Right cardiac atrium (tissue), 5 donors: ENCODE measurements at regions not wholly inside any gene's neighbourhood (a gene's known extent, or its start where the extent isn't known, plus 50 kb on each side); places are given as distances from the start of the nearest gene placed in this dataset.

ENCODE experiments used
- ATAC-seq, 2 donors: fragments of 200-7000 bp; cut with Tn5 transposase; one replicate each; pipeline versions ENCODE4 v1.8.0 to v1.9.1; 2020; ENCODE audit warnings: moderate library complexity in 2 of 2, mild to moderate bottlenecking in 1 of 2
- DNase-seq, 3 donors: peaks; one replicate each; pipeline ENCODE4 v3.0.0-alpha.2; 2020
- H3K27ac ChIP-seq: one replicate; pipeline ENCODE4 v1.5.1; 2013; ENCODE audit warnings: mild to moderate bottlenecking, low read length, control low read depth, moderate library complexity
- H3K27me3 ChIP-seq: one replicate; pipeline ENCODE4 v1.6.1; 2013; ENCODE audit not compliant: control insufficient read depth, insufficient read depth
- H3K4me1 ChIP-seq: one replicate; pipeline ENCODE4 v1.6.1; 2013; ENCODE audit warnings: low read length; ENCODE audit not compliant: control insufficient read depth, insufficient read depth
- H3K4me3 ChIP-seq: one replicate; pipeline ENCODE4 v1.5.1; 2013; ENCODE audit warnings: low read length, control low read depth
- H3K9me3 ChIP-seq: one replicate; pipeline ENCODE4 v1.6.1; 2013; ENCODE audit warnings: low read length; ENCODE audit not compliant: control insufficient read depth
- WGBS: extraction: QIAGEN DNeasy Blood & Tissue Kit; methylation state at CpG from one replicate; pipeline ENCODE4 v1.1.7; 2013; 5-methylcytosine and 5-hydroxymethylcytosine counted together
- intact Hi-C, 4 donors: fragments of 100-400 bp; cut with DNase I; formaldehyde crosslinking; loops; one replicate each; pipeline versions ENCODE4 v1.11.0 to v1.14.0; 2022 to 2023
- donor health status: healthy with polysubstance abuse.
- donor health status: DM: no; HTN: yes; CAD: no.
- donor health status: DM: no; HTN: no; CAD: no.
- donor health status: DM: no; HTN: yes; CAD: no; lungs with severe emphysema.
- donor health status: DM: yes; HTN: yes; CAD: no.

GRCh38 chr2:107322416-107322815, 436.4 kb upstream of the ST6GAL2 start:
- H3K4me1 ChIP-seq = peaks cover 10% of the 10 kb centered on the region
- no peak overlapping the region for H3K27ac ChIP-seq
- no peak overlapping the region for H3K4me3 ChIP-seq
- WGBS = 92% methylated on average over 6 of the region's 6 CpGs
- H3K9me3 ChIP-seq = no peaks in the 10 kb centered on the region
- intact Hi-C loops = no loop called here
- H3K27me3 ChIP-seq = no peaks in the 10 kb centered on the region
- ATAC-seq (no peak), DNase-seq (no peak)

GRCh38 chr2:107323946-107324565, 438.1 kb upstream of the ST6GAL2 start:
- Histone ChIP-seq H3K27me3 (no peaks in the 10 kb centered on the region), H3K9me3 (no peaks in the 10 kb centered on the region), H3K4me3 (no peak overlapping the region), H3K4me1 (peaks cover 10% of the 10 kb centered on the region), H3K27ac (no peak overlapping the region)
- intact Hi-C loops = no loop called here
- no peak for DNase-seq
- ATAC-seq = no peak
- 61% methylated on average over 8 of the region's 8 CpGs for WGBS

GRCh38 chr2:107325981-107326786, 440.2 kb upstream of the ST6GAL2 start:
- H3K4me1 ChIP-seq = peaks cover 10% of the 10 kb centered on the region
- H3K27me3 ChIP-seq = no peaks in the 10 kb centered on the region
- peak overlapping the region; percentile 64 for H3K27ac ChIP-seq
- no peaks in the 10 kb centered on the region for H3K9me3 ChIP-seq
- WGBS = 47% methylated on average over 4 of the region's 4 CpGs
- H3K4me3 ChIP-seq = no peak overlapping the region
- intact Hi-C loops = no loop called here
- DNase-seq (peak; percentile 34 to 56 (median 36)), ATAC-seq (peak; percentile 92)

GRCh38 chr2:107334306-107334705, 448.3 kb upstream of the ST6GAL2 start:
- no peak for DNase-seq
- intact Hi-C loops = no loop called here
- H3K4me1 ChIP-seq = no peaks in the 10 kb centered on the region
- no peaks in the 10 kb centered on the region for H3K27me3 ChIP-seq
- WGBS = 68% methylated on average over 2 of the region's 2 CpGs
- H3K9me3 ChIP-seq = no peaks in the 10 kb centered on the region
- H3K4me3 ChIP-seq = no peak overlapping the region
- H3K27ac ChIP-seq = no peak overlapping the region
- ATAC-seq = no peak

- peak overlapping the region; percentile 38 for H3K27ac ChIP-seq
Observed at GRCh38 chr2:107336526-107336925, 450.6 kb upstream of the ST6GAL2 start.

GRCh38 chr2:107337209-107337898, 451.4 kb upstream of the ST6GAL2 start:
- DNase-seq (peak in 1 of 3 donors; percentile 23), ATAC-seq (peak; percentile 92)
- Histone ChIP-seq H3K27ac (peak overlapping the region; percentile 87), H3K9me3 (peaks cover 1% of the 10 kb centered on the region), H3K4me1 (no peaks in the 10 kb centered on the region), H3K4me3 (no peak overlapping the region), H3K27me3 (no peaks in the 10 kb centered on the region)
- intact Hi-C loops = no loop called here
- 53% methylated on average over 6 of the region's 6 CpGs for WGBS

More at GRCh38 chr2:107336526-107336925, 450.6 kb upstream of the ST6GAL2 start:
- H3K9me3 ChIP-seq = no peaks in the 10 kb centered on the region
- no peaks in the 10 kb centered on the region for H3K27me3 ChIP-seq
- H3K4me1 ChIP-seq = no peaks in the 10 kb centered on the region
- intact Hi-C loops = no loop called here
- DNase-seq = no peak
- no peak for ATAC-seq
- WGBS = 70% methylated on average over 2 of the region's 2 CpGs
- no peak overlapping the region for H3K4me3 ChIP-seq

- intact Hi-C loops = no loop called here
- Histone ChIP-seq H3K9me3 (peaks cover 2% of the 10 kb centered on the region), H3K27me3 (no peaks in the 10 kb centered on the region), H3K27ac (no peak overlapping the region), H3K4me1 (no peaks in the 10 kb centered on the region), H3K4me3 (no peak overlapping the region)
- 34% methylated on average over 3 of the region's 3 CpGs for WGBS
- peak in 2 of 3 donors; percentile 29 to 56 for DNase-seq
- peak; percentile 86 to 89 for ATAC-seq
Observed at GRCh38 chr2:107338059-107338458, 452.1 kb upstream of the ST6GAL2 start.

- peak in 1 of 3 donors; percentile 15 for DNase-seq
- intact Hi-C loops = no loop called here
- no peak overlapping the region for H3K27ac ChIP-seq
Observed at GRCh38 chr2:107338571-107338970, 452.6 kb upstream of the ST6GAL2 start.

GRCh38 chr2:107340955-107341354, 455.0 kb upstream of the ST6GAL2 start:
- H3K27me3 ChIP-seq = no peaks in the 10 kb centered on the region
- ATAC-seq (no peak), DNase-seq (no peak)
- no peak overlapping the region for H3K27ac ChIP-seq
- no peaks in the 10 kb centered on the region for H3K4me1 ChIP-seq
- 92% methylated on average over 2 of the region's 2 CpGs for WGBS
- H3K4me3 ChIP-seq = no peak overlapping the region
- intact Hi-C loops = no loop called here
- peaks cover 2% of the 10 kb centered on the region for H3K9me3 ChIP-seq

More at GRCh38 chr2:107338571-107338970, 452.6 kb upstream of the ST6GAL2 start:
- ATAC-seq = peak in 1 of 2 donors; percentile 60
- 53% methylated on average over 6 of the region's 6 CpGs for WGBS
- Histone ChIP-seq H3K27me3 (no peaks in the 10 kb centered on the region), H3K9me3 (peaks cover 2% of the 10 kb centered on the region), H3K4me3 (no peak overlapping the region), H3K4me1 (no peaks in the 10 kb centered on the region)

- no peak for DNase-seq
- no peak for ATAC-seq
- intact Hi-C loops = no loop called here
- Histone ChIP-seq H3K27me3 (no peaks in the 10 kb centered on the region), H3K4me3 (no peak overlapping the region), H3K4me1 (no peaks in the 10 kb centered on the region), H3K9me3 (no peaks in the 10 kb centered on the region), H3K27ac (no peak overlapping the region)
- WGBS = 90% methylated on average over 4 of the region's 4 CpGs
Observed at GRCh38 chr2:107349329-107349728, 463.4 kb upstream of the ST6GAL2 start.

- Histone ChIP-seq H3K4me3 (no peak overlapping the region), H3K4me1 (no peaks in the 10 kb centered on the region), H3K9me3 (no peaks in the 10 kb centered on the region), H3K27me3 (no peaks in the 10 kb centered on the region), H3K27ac (no peak overlapping the region)
- no peak for DNase-seq
- intact Hi-C loops = no loop called here
- no peak for ATAC-seq
- 78% methylated on average over 3 of the region's 3 CpGs for WGBS
Observed at GRCh38 chr2:107354175-107354574, 468.2 kb upstream of the ST6GAL2 start.
